ENCODE measurements at regions not wholly inside any gene's neighbourhood (a gene's known extent, or its start where the extent isn't known, plus 50 kb on each side); places are given as distances from the start of the nearest gene placed in this dataset.

GRCh38 chr5:8383616-8384015, 514.7 kb downstream of the MTRR start:
- no peaks in the 10 kb centered on the region for H3K4me1 ChIP-seq (ENCODE audit: insufficient read depth, low read length)
- Mint-ChIP-seq H3K36me3 (no peaks in the 10 kb centered on the region), H3K27ac (no peak overlapping the region), H3K4me3 (no peak overlapping the region), H3K27me3 (no peaks in the 10 kb centered on the region), H3K9me3 (peaks cover 0 to 3% (median 0%) of the 10 kb centered on the region in 8 donors), H3K4me1 (no peaks in the 10 kb centered on the region)
- ChIA-PET CTCF (ENCODE audit: partially characterized antibody) (no interaction called here), POLR2A (ENCODE audit: partially characterized antibody) (no interaction called here)
- intact Hi-C loops (cut with micrococcal nuclease), result no loop called here
- H3K4me3 ChIP-seq (ENCODE audit: low read length in 2 of 2), result no peak overlapping the region
- no peak overlapping the region for H3K27ac ChIP-seq (ENCODE audit: low read depth, low read length)
- no peaks in the 10 kb centered on the region for H3K36me3 ChIP-seq (ENCODE audit: insufficient read depth, low read length)
- no peaks in the 10 kb centered on the region for H3K9me3 ChIP-seq (ENCODE audit: control insufficient read depth in 1 of 2, low read length in 2 of 2)
- no peak for DNase-seq
- no peaks in the 10 kb centered on the region for H3K27me3 ChIP-seq (ENCODE audit: insufficient read depth, low read length)

GRCh38 chr5:8386719-8387288, 517.9 kb downstream of the MTRR start:
- Mint-ChIP-seq H3K36me3 (no peaks in the 10 kb centered on the region), H3K4me3 (no peak overlapping the region), H3K4me1 (no peaks in the 10 kb centered on the region), H3K27ac (no peak overlapping the region), H3K27me3 (no peaks in the 10 kb centered on the region), H3K9me3 (peaks cover 0 to 4% (median 0%) of the 10 kb centered on the region in 8 donors)
- H3K27ac ChIP-seq (ENCODE audit: low read depth, low read length), result no peak overlapping the region
- DNase-seq, result no peak
- H3K36me3 ChIP-seq (ENCODE audit: insufficient read depth, low read length), result no peaks in the 10 kb centered on the region
- H3K9me3 ChIP-seq (ENCODE audit: control insufficient read depth in 1 of 2, low read length in 2 of 2), result no peaks in the 10 kb centered on the region
- H3K4me3 ChIP-seq (ENCODE audit: low read length in 2 of 2), result no peak overlapping the region
- intact Hi-C loops (cut with micrococcal nuclease), result no loop called here
- ChIA-PET POLR2A (ENCODE audit: partially characterized antibody) (no interaction called here), CTCF (ENCODE audit: partially characterized antibody) (no interaction called here)
- H3K27me3 ChIP-seq (ENCODE audit: insufficient read depth, low read length), result no peaks in the 10 kb centered on the region
- no peaks in the 10 kb centered on the region for H3K4me1 ChIP-seq (ENCODE audit: insufficient read depth, low read length)

GRCh38 chr5:8391911-8392310, 523.0 kb downstream of the MTRR start:
- Histone ChIP-seq H3K27me3 (ENCODE audit: insufficient read depth, low read length) (no peaks in the 10 kb centered on the region), H3K9me3 (ENCODE audit: control insufficient read depth in 1 of 2, low read length in 2 of 2) (no peaks in the 10 kb centered on the region), H3K27ac (ENCODE audit: low read depth, low read length) (no peak overlapping the region), H3K4me3 (ENCODE audit: low read length in 2 of 2) (no peak overlapping the region), H3K4me1 (ENCODE audit: insufficient read depth, low read length) (no peaks in the 10 kb centered on the region), H3K36me3 (ENCODE audit: insufficient read depth, low read length) (no peaks in the 10 kb centered on the region)
- DNase-seq, result no peak
- H3K4me1 Mint-ChIP-seq, result no peaks in the 10 kb centered on the region
- ChIA-PET POLR2A (ENCODE audit: partially characterized antibody) (no interaction called here), CTCF (ENCODE audit: partially characterized antibody) (no interaction called here)
- peaks cover 0 to 6% (median 0%) of the 10 kb centered on the region in 8 donors for H3K9me3 Mint-ChIP-seq
- no peak overlapping the region for H3K4me3 Mint-ChIP-seq
- no peaks in the 10 kb centered on the region for H3K27me3 Mint-ChIP-seq
- H3K36me3 Mint-ChIP-seq, result no peaks in the 10 kb centered on the region
- intact Hi-C loops (cut with micrococcal nuclease), result no loop called here
- no peak overlapping the region for H3K27ac Mint-ChIP-seq

- POLR2A ChIA-PET (ENCODE audit: partially characterized antibody), result no interaction called here
Observed at GRCh38 chr5:8393240-8393639, 524.3 kb downstream of the MTRR start.

GRCh38 chr5:8394965-8395364, 526.0 kb downstream of the MTRR start:
- H3K4me3 Mint-ChIP-seq, result no peak overlapping the region
- Histone ChIP-seq H3K36me3 (ENCODE audit: insufficient read depth, low read length) (no peaks in the 10 kb centered on the region), H3K4me3 (ENCODE audit: low read length in 2 of 2) (no peak overlapping the region), H3K27me3 (ENCODE audit: insufficient read depth, low read length) (no peaks in the 10 kb centered on the region), H3K4me1 (ENCODE audit: insufficient read depth, low read length) (no peaks in the 10 kb centered on the region), H3K9me3 (ENCODE audit: control insufficient read depth in 1 of 2, low read length in 2 of 2) (no peaks in the 10 kb centered on the region), H3K27ac (ENCODE audit: low read depth, low read length) (no peak overlapping the region)
- DNase-seq, result no peak
- intact Hi-C loops (cut with micrococcal nuclease), result no loop called here
- POLR2A ChIA-PET (ENCODE audit: partially characterized antibody), result no interaction called here
- H3K27me3 Mint-ChIP-seq, result no peaks in the 10 kb centered on the region
- H3K27ac Mint-ChIP-seq, result no peak overlapping the region
- peaks cover 0 to 6% (median 0%) of the 10 kb centered on the region in 8 donors for H3K9me3 Mint-ChIP-seq
- CTCF ChIA-PET (ENCODE audit: partially characterized antibody), result no interaction called here
- no peaks in the 10 kb centered on the region for H3K4me1 Mint-ChIP-seq
- no peaks in the 10 kb centered on the region for H3K36me3 Mint-ChIP-seq

More at GRCh38 chr5:8393240-8393639, 524.3 kb downstream of the MTRR start:
- Histone ChIP-seq H3K27ac (ENCODE audit: low read depth, low read length) (no peak overlapping the region), H3K9me3 (ENCODE audit: control insufficient read depth in 1 of 2, low read length in 2 of 2) (no peaks in the 10 kb centered on the region), H3K36me3 (ENCODE audit: insufficient read depth, low read length) (no peaks in the 10 kb centered on the region), H3K4me3 (ENCODE audit: low read length in 2 of 2) (no peak overlapping the region), H3K4me1 (ENCODE audit: insufficient read depth, low read length) (no peaks in the 10 kb centered on the region), H3K27me3 (ENCODE audit: insufficient read depth, low read length) (no peaks in the 10 kb centered on the region)
- Mint-ChIP-seq H3K4me3 (no peak overlapping the region), H3K4me1 (no peaks in the 10 kb centered on the region), H3K36me3 (no peaks in the 10 kb centered on the region), H3K27ac (no peak overlapping the region), H3K27me3 (no peaks in the 10 kb centered on the region), H3K9me3 (peaks cover 0 to 6% (median 0%) of the 10 kb centered on the region in 8 donors)
- CTCF ChIA-PET (ENCODE audit: partially characterized antibody), result no interaction called here
- intact Hi-C loops (cut with micrococcal nuclease), result no loop called here
- DNase-seq, result no peak

- H3K27me3 Mint-ChIP-seq, result no peaks in the 10 kb centered on the region
- intact Hi-C loops (cut with micrococcal nuclease), result no loop called here
- Histone ChIP-seq H3K27ac (ENCODE audit: low read depth, low read length) (no peak overlapping the region), H3K4me3 (ENCODE audit: low read length in 2 of 2) (no peak overlapping the region), H3K9me3 (ENCODE audit: control insufficient read depth in 1 of 2, low read length in 2 of 2) (no peaks in the 10 kb centered on the region), H3K36me3 (ENCODE audit: insufficient read depth, low read length) (no peaks in the 10 kb centered on the region), H3K27me3 (ENCODE audit: insufficient read depth, low read length) (no peaks in the 10 kb centered on the region), H3K4me1 (ENCODE audit: insufficient read depth, low read length) (no peaks in the 10 kb centered on the region)
- no peak overlapping the region for H3K4me3 Mint-ChIP-seq
- ChIA-PET POLR2A (ENCODE audit: partially characterized antibody) (no interaction called here), CTCF (ENCODE audit: partially characterized antibody) (no interaction called here)
- H3K9me3 Mint-ChIP-seq, result peaks cover 0 to 2% (median under 1%) of the 10 kb centered on the region in 8 donors
- no peak overlapping the region for H3K27ac Mint-ChIP-seq
- H3K36me3 Mint-ChIP-seq, result no peaks in the 10 kb centered on the region
- H3K4me1 Mint-ChIP-seq, result no peaks in the 10 kb centered on the region
- DNase-seq, result no peak
Observed at GRCh38 chr5:8396246-8396645, 527.3 kb downstream of the MTRR start.

- H3K27ac ChIP-seq (ENCODE audit: low read depth, low read length), result no peak overlapping the region
- H3K36me3 Mint-ChIP-seq, result no peaks in the 10 kb centered on the region
- H3K9me3 ChIP-seq (ENCODE audit: control insufficient read depth in 1 of 2, low read length in 2 of 2), result no peaks in the 10 kb centered on the region
- ChIA-PET POLR2A (ENCODE audit: partially characterized antibody) (no interaction called here), CTCF (ENCODE audit: partially characterized antibody) (no interaction called here)
- intact Hi-C loops (cut with micrococcal nuclease), result no loop called here
- H3K4me1 Mint-ChIP-seq, result no peaks in the 10 kb centered on the region
- H3K4me3 ChIP-seq (ENCODE audit: low read length in 2 of 2), result no peak overlapping the region
- H3K4me1 ChIP-seq (ENCODE audit: insufficient read depth, low read length), result no peaks in the 10 kb centered on the region
- no peaks in the 10 kb centered on the region for H3K36me3 ChIP-seq (ENCODE audit: insufficient read depth, low read length)
- H3K27me3 Mint-ChIP-seq, result no peaks in the 10 kb centered on the region
- H3K27me3 ChIP-seq (ENCODE audit: insufficient read depth, low read length), result no peaks in the 10 kb centered on the region
- peaks cover 0 to 7% (median under 1%) of the 10 kb centered on the region in 8 donors for H3K9me3 Mint-ChIP-seq
- H3K27ac Mint-ChIP-seq, result no peak overlapping the region
- H3K4me3 Mint-ChIP-seq, result no peak overlapping the region
- no peak for DNase-seq
Observed at GRCh38 chr5:8396756-8397155, 527.8 kb downstream of the MTRR start.

- no peak for DNase-seq
- H3K27me3 ChIP-seq (ENCODE audit: insufficient read depth, low read length), result no peaks in the 10 kb centered on the region
- CTCF ChIA-PET (ENCODE audit: partially characterized antibody), result interaction anchor here (0.8 kb wide), 1 partner anchor 8 kb away, joined by 3 read pairs; no protein-coding TSS in a partner anchor
- H3K27ac Mint-ChIP-seq, result no peak overlapping the region
- H3K36me3 ChIP-seq (ENCODE audit: insufficient read depth, low read length), result no peaks in the 10 kb centered on the region
- no peak overlapping the region for H3K27ac ChIP-seq (ENCODE audit: low read depth, low read length)
- POLR2A ChIA-PET (ENCODE audit: partially characterized antibody), result no interaction called here
- H3K4me3 Mint-ChIP-seq, result no peak overlapping the region
- H3K4me1 Mint-ChIP-seq, result no peaks in the 10 kb centered on the region
- H3K9me3 Mint-ChIP-seq, result peaks cover 0 to 7% (median under 1%) of the 10 kb centered on the region in 8 donors
- H3K4me1 ChIP-seq (ENCODE audit: insufficient read depth, low read length), result no peaks in the 10 kb centered on the region
- H3K9me3 ChIP-seq (ENCODE audit: control insufficient read depth in 1 of 2, low read length in 2 of 2), result no peaks in the 10 kb centered on the region
- intact Hi-C loops (cut with micrococcal nuclease), result no loop called here
- H3K27me3 Mint-ChIP-seq, result no peaks in the 10 kb centered on the region
- no peaks in the 10 kb centered on the region for H3K36me3 Mint-ChIP-seq
- H3K4me3 ChIP-seq (ENCODE audit: low read length in 2 of 2), result no peak overlapping the region
Observed at GRCh38 chr5:8399471-8399870, 530.5 kb downstream of the MTRR start.

All from CD4-positive, alpha-beta memory T cell (primary cell).